ENCODE measurements at regions not wholly inside any gene's neighbourhood (a gene's known extent, or its start where the extent isn't known, plus 50 kb on each side); places are given as distances from the start of the nearest gene placed in this dataset.

- no TSS peak for BruUV-seq (replicated peaks)
- ChIA-PET POLR2A (no interaction called here), CTCF (no interaction called here)
- DNase-seq (ENCODE audit: low read depth, low spot score) (no peak), ATAC-seq (no peak)
- Histone ChIP-seq H3K4me1 (ENCODE audit: control insufficient read depth, insufficient read depth, low read length) (no peaks in the 10 kb centered on the region), H3K9me3 (ENCODE audit: control insufficient read depth, insufficient read depth, low read depth, low read length) (no peaks in the 10 kb centered on the region), H3K27ac (ENCODE audit: low read length) (no peak overlapping the region), H3K36me3 (ENCODE audit: control insufficient read depth, insufficient read depth, low read length) (no peaks in the 10 kb centered on the region), H3K4me3 (ENCODE audit: low read depth in 2 of 2, low read length in 2 of 2) (no peak overlapping the region), H3K27me3 (ENCODE audit: control insufficient read depth, insufficient read depth, low read length) (no peaks in the 10 kb centered on the region)
- no peak for TF ChIP-seq POLR2AphosphoS5 (IDR thresholded peaks at IDR 0.05; ENCODE audit: low read depth, low read length)
- TF ChIP-seq TCF7L2 (IDR thresholded peaks at IDR 0.05; ENCODE audit: low read depth, low read length), result no peak
- TF ChIP-seq REST (IDR thresholded peaks at IDR 0.05; ENCODE audit: insufficient read depth in 1 of 2, low read depth in 2 of 2, low read length in 1 of 2), result no peak
- TF ChIP-seq SIN3A (IDR thresholded peaks at IDR 0.05; ENCODE audit: borderline replicate concordance, insufficient read depth, low read depth, low read length), result no peak
- no peak for TF ChIP-seq CTCF (IDR thresholded peaks at IDR 0.05)
- intact Hi-C loops (cut with micrococcal nuclease; ENCODE audit: unreplicated experiment) (no loop called here), in situ Hi-C loops (cut with HindIII; ENCODE audit: low pct_unique_long_range_greater_than_20kb, low sequenced_read_pairs) (no loop called here)
These were observed 70.4 kb upstream of the ARHGEF26 start for GRCh38 chr3:154050766-154051165.

- no peak for ATAC-seq
- DNase-seq (ENCODE audit: low read depth, low spot score), result no peak
- CTCF ChIA-PET, result no interaction called here
- POLR2A ChIA-PET, result no interaction called here
- H3K9me3 ChIP-seq (ENCODE audit: control insufficient read depth, insufficient read depth, low read depth, low read length), result no peaks in the 10 kb centered on the region
- no peak for TF ChIP-seq REST (IDR thresholded peaks at IDR 0.05; ENCODE audit: insufficient read depth in 1 of 2, low read depth in 2 of 2, low read length in 1 of 2)
- TF ChIP-seq SIN3A (IDR thresholded peaks at IDR 0.05; ENCODE audit: borderline replicate concordance, insufficient read depth, low read depth, low read length), result no peak
- TF ChIP-seq TCF7L2 (IDR thresholded peaks at IDR 0.05; ENCODE audit: low read depth, low read length), result no peak
- no peak for TF ChIP-seq CTCF (IDR thresholded peaks at IDR 0.05)
- no peak for TF ChIP-seq POLR2AphosphoS5 (IDR thresholded peaks at IDR 0.05; ENCODE audit: low read depth, low read length)
- in situ Hi-C loops (cut with HindIII; ENCODE audit: low pct_unique_long_range_greater_than_20kb, low sequenced_read_pairs), result no loop called here
- no peaks in the 10 kb centered on the region for H3K27me3 ChIP-seq (ENCODE audit: control insufficient read depth, insufficient read depth, low read length)
- no peak overlapping the region for H3K4me3 ChIP-seq (ENCODE audit: low read depth in 2 of 2, low read length in 2 of 2)
- H3K27ac ChIP-seq (ENCODE audit: low read length), result no peak overlapping the region
- H3K4me1 ChIP-seq (ENCODE audit: control insufficient read depth, insufficient read depth, low read length), result no peaks in the 10 kb centered on the region
- no TSS peak for BruUV-seq (replicated peaks)
- no peaks in the 10 kb centered on the region for H3K36me3 ChIP-seq (ENCODE audit: control insufficient read depth, insufficient read depth, low read length)
- intact Hi-C loops (cut with micrococcal nuclease; ENCODE audit: unreplicated experiment), result no loop called here
These were observed 61.4 kb upstream of the ARHGEF26 start for GRCh38 chr3:154059833-154060232.

Data from Panc1 (cell line).